ENCODE measurements at regions not wholly inside any gene's neighbourhood (a gene's known extent, or its start where the extent isn't known, plus 50 kb on each side); places are given as distances from the start of the nearest gene placed in this dataset.
"Not testable (repeated sequence)": the region's sequence is repeated elsewhere in the genome, so short reads cannot be mapped to it uniquely, and the experiment has no call there.

DNA sequence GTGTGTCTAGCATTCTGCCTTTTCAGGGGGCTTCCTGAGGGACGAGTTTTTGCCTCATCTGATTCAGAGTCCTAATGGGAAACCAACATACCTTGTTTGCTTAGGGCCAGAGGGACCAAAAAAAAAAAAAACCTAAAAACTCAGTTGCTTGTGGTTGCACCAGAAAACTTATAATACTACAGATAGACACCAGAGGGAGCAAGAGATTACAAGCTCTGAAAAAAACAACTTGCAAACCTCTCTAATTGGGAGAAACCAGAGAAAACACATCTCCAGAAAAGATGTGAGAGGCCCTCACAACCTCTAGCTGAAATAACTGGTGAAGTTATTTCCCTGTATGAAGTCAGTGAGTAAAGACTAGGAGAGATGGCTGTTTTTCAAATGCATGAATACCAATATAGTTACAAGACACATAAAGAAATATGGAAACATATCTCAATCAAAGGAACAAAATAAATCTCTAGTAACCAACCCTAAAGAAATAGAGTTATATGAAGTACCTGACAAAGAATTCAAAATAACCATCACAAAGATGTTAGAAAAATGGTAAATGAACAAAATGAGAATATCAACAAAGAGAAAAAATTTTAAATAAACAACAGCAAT, 233.7 kb upstream of the NFIA start:
- no peaks in the 10 kb centered on the region for H3K79me2 ChIP-seq
- H3K36me3 ChIP-seq (ENCODE audit: control insufficient read depth, insufficient read depth, low read length) = no peaks in the 10 kb centered on the region
- no peak overlapping the region for H2AFZ ChIP-seq
- H3K27ac ChIP-seq = no peak overlapping the region
- H3K4me3 ChIP-seq (ENCODE audit: low read depth, low read length) = no peak overlapping the region
- no peaks in the 10 kb centered on the region for H3K4me1 ChIP-seq
- no peaks in the 10 kb centered on the region for H3K9me3 ChIP-seq (ENCODE audit: control insufficient read depth, low read length)
- H3K27me3 ChIP-seq (ENCODE audit: control insufficient read depth, insufficient read depth, low read length) = no peaks in the 10 kb centered on the region
- no peak overlapping the region for H3K9ac ChIP-seq
- TF ChIP-seq, protein P1, sequence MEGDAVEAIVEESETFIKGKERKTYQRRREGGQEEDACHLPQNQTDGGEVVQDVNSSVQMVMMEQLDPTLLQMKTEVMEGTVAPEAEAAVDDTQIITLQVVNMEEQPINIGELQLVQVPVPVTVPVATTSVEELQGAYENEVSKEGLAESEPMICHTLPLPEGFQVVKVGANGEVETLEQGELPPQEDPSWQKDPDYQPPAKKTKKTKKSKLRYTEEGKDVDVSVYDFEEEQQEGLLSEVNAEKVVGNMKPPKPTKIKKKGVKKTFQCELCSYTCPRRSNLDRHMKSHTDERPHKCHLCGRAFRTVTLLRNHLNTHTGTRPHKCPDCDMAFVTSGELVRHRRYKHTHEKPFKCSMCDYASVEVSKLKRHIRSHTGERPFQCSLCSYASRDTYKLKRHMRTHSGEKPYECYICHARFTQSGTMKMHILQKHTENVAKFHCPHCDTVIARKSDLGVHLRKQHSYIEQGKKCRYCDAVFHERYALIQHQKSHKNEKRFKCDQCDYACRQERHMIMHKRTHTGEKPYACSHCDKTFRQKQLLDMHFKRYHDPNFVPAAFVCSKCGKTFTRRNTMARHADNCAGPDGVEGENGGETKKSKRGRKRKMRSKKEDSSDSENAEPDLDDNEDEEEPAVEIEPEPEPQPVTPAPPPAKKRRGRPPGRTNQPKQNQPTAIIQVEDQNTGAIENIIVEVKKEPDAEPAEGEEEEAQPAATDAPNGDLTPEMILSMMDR (IDR thresholded peaks at IDR 0.05) = peak; percentile 42
- no peak overlapping the region for H3K4me2 ChIP-seq (ENCODE audit: low read length)

DNA sequence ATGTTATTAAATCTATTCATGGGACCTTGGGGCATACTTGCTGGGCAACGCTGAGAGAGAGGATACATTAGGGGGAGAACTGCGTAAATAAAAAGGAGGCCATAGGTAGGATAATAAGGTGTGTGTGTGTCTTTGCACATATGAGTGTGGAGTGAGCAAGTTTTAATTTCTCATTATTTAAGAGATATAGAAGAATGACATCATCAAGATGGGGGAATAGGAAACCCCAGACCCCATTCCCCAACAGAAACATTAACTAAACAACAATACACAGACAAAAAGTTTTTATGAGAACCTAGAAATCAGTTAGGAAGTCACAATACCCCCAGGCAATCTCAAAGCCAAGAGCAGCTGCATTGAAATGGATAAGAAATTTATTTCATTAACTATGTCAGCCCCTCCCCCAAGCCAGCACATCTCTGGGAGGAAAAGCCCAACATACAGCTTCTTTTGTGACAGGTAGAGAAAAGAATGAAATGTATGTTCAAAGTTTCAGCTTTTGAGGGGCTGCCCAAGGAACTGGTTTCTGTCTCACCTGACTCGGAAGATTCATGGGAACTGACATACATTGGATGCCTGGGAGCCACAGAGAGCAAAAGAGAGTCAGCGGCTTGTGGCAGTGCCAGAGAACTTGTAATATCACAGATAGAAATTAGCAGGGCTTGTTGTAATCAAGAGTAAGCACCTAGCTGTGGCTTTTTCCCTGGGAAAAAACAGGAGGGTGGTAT, 234.3 kb upstream of the NFIA start:
- no peak overlapping the region for H2AFZ ChIP-seq
- no peak overlapping the region for H3K27ac ChIP-seq
- no peaks in the 10 kb centered on the region for H3K9me3 ChIP-seq (ENCODE audit: control insufficient read depth, low read length)
- TF ChIP-seq, protein P1 (IDR thresholded peaks at IDR 0.05) = no peak
- no peak overlapping the region for H3K9ac ChIP-seq
- H3K79me2 ChIP-seq = no peaks in the 10 kb centered on the region
- no peak overlapping the region for H3K4me3 ChIP-seq (ENCODE audit: low read depth, low read length)
- no peaks in the 10 kb centered on the region for H3K4me1 ChIP-seq
- H3K4me2 ChIP-seq (ENCODE audit: low read length) = no peak overlapping the region
- no peaks in the 10 kb centered on the region for H3K36me3 ChIP-seq (ENCODE audit: control insufficient read depth, insufficient read depth, low read length)
- no peaks in the 10 kb centered on the region for H3K27me3 ChIP-seq (ENCODE audit: control insufficient read depth, insufficient read depth, low read length)

DNA sequence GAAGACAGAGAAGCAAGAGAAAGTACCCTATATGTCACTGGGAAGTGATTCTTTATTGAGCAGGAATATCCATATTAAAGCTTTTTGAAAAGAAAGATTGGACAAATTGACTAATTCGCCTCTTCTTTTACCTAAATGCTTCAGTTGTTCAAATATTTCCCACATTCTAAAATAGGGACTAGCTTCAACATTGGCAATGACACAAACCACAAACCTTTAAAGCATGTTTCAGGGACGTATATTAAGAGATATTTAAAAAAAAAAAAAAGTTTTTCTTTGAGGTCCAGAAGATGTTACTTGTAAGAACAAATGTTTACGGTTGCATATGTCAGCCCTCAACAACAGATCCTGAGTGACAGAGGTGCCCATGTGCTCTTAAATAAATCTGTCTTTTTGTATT, 235.0 kb upstream of the NFIA start:
- Histone ChIP-seq H3K27ac (no peak overlapping the region), H3K4me2 (ENCODE audit: low read length) (no peak overlapping the region), H3K4me1 (no peaks in the 10 kb centered on the region), H3K36me3 (ENCODE audit: control insufficient read depth, insufficient read depth, low read length) (no peaks in the 10 kb centered on the region), H3K9me3 (ENCODE audit: control insufficient read depth, low read length) (no peaks in the 10 kb centered on the region), H3K4me3 (ENCODE audit: low read depth, low read length) (no peak overlapping the region), H3K27me3 (ENCODE audit: control insufficient read depth, insufficient read depth, low read length) (no peaks in the 10 kb centered on the region), H3K79me2 (no peaks in the 10 kb centered on the region), H2AFZ (no peak overlapping the region), H3K9ac (no peak overlapping the region)
- TF ChIP-seq, protein P1 (IDR thresholded peaks at IDR 0.05) = no peak

DNA sequence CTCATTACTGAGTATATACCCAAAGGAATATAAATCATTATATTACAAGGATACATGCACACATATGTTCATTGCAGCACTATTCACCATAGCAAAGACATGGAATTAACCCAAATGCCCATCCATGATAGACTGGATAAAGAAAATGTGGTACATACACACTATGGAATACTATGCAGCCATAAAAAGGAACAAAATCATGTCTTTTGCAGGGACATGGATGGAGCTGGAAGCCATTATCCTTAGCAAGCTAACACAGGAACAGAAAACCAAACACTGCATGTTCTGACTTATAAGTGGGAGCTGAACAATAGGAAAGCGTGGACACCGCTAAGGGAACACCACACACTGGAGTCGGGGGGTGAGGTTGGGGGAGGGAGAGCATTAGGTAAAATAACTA, 236.7 kb upstream of the NFIA start:
- H3K79me2 ChIP-seq; H3K27ac ChIP-seq; H2AFZ ChIP-seq; H3K27me3 ChIP-seq (ENCODE audit: control insufficient read depth, insufficient read depth, low read length); H3K9me3 ChIP-seq (ENCODE audit: control insufficient read depth, low read length); H3K36me3 ChIP-seq (ENCODE audit: control insufficient read depth, insufficient read depth, low read length); H3K9ac ChIP-seq; H3K4me2 ChIP-seq (ENCODE audit: low read length); H3K4me3 ChIP-seq (ENCODE audit: low read depth, low read length); H3K4me1 ChIP-seq: not testable (repeated sequence)

DNA sequence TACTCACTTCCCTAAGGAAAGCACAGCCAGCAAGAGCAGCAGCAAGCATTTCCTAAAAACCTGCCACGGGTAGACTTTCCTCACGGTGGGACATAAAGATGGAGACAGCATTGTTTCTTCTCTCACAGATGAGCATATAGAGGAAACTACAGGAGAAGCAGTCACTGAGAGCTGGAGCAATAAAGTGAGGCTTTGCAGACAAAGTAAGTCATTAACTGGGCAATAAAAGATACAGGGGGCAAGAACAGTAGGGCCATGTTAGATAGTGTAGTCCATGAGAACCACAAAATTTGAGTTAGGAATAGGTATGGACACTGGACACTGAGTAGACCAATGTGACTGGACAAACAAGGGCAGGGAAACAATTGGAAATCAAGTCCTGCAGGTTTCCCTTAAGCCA, 240.1 kb upstream of the NFIA start:
- H3K4me3 ChIP-seq (ENCODE audit: low read depth, low read length) = no peak overlapping the region
- no peak overlapping the region for H3K27ac ChIP-seq
- no peak overlapping the region for H3K9ac ChIP-seq
- no peaks in the 10 kb centered on the region for H3K9me3 ChIP-seq (ENCODE audit: control insufficient read depth, low read length)
- H3K27me3 ChIP-seq (ENCODE audit: control insufficient read depth, insufficient read depth, low read length) = no peaks in the 10 kb centered on the region
- no peaks in the 10 kb centered on the region for H3K79me2 ChIP-seq
- H3K4me2 ChIP-seq (ENCODE audit: low read length) = no peak overlapping the region
- H3K36me3 ChIP-seq (ENCODE audit: control insufficient read depth, insufficient read depth, low read length) = no peaks in the 10 kb centered on the region
- no peak overlapping the region for H2AFZ ChIP-seq
- TF ChIP-seq, protein P1 (IDR thresholded peaks at IDR 0.05) = no peak
- H3K4me1 ChIP-seq = no peaks in the 10 kb centered on the region
